ENCODE measurements at regions not wholly inside any gene's neighbourhood (a gene's known extent, or its start where the extent isn't known, plus 50 kb on each side); places are given as distances from the start of the nearest gene placed in this dataset.

DNA sequence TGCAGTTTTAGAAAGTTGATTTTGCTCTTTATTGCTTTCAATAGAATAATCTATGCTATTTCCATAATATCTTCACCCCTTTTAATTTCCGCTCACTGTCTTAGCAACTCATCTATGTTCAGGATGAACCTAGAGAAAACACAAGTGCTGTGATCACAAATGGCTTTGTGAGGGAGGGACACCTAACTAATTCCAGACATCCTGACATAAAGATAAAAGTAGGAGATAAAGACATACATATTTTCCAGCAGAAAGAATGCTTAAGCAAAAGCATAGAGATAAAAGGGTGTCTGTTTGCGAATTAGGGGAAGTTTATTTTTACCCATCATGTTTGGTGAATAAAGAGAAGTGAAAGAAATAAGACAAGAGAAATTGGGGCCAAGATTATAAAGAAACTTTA is 254.2 kb downstream of the KCNJ2 start:
- no peak overlapping the region for H2AFZ ChIP-seq
- no peaks in the 10 kb centered on the region for H4K20me1 ChIP-seq (ENCODE audit: insufficient read depth, poor library complexity, severe bottlenecking)
- no peak overlapping the region for H3K27ac ChIP-seq
- H3K4me1 ChIP-seq (ENCODE audit: insufficient read depth) = peaks cover 7% of the 10 kb centered on the region
- DNase-seq (ENCODE audit: low spot score) = no peak
- H3K36me3 ChIP-seq (replicated peaks; ENCODE audit: insufficient read depth, low read depth) = no peaks in the 10 kb centered on the region
- H3K9me3 ChIP-seq (ENCODE audit: low read depth) = no peaks in the 10 kb centered on the region
- TF ChIP-seq, protein P1, sequence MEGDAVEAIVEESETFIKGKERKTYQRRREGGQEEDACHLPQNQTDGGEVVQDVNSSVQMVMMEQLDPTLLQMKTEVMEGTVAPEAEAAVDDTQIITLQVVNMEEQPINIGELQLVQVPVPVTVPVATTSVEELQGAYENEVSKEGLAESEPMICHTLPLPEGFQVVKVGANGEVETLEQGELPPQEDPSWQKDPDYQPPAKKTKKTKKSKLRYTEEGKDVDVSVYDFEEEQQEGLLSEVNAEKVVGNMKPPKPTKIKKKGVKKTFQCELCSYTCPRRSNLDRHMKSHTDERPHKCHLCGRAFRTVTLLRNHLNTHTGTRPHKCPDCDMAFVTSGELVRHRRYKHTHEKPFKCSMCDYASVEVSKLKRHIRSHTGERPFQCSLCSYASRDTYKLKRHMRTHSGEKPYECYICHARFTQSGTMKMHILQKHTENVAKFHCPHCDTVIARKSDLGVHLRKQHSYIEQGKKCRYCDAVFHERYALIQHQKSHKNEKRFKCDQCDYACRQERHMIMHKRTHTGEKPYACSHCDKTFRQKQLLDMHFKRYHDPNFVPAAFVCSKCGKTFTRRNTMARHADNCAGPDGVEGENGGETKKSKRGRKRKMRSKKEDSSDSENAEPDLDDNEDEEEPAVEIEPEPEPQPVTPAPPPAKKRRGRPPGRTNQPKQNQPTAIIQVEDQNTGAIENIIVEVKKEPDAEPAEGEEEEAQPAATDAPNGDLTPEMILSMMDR (IDR thresholded peaks at IDR 0.05; ENCODE audit: poor library complexity) = no peak
- TF ChIP-seq EZH2 (IDR thresholded peaks at IDR 0.05; ENCODE audit: borderline replicate concordance) (no peak), EZH2phosphoT487 (IDR thresholded peaks at IDR 0.05; ENCODE audit: low read depth, severe bottlenecking, unreplicated experiment) (no peak)
- H3K79me2 ChIP-seq = no peaks in the 10 kb centered on the region
- WGBS (ENCODE audit: low lambda C conversion rate, missing lambda C conversion rate) = 73% methylated on average over 2 of the region's 2 CpGs
- no peaks in the 10 kb centered on the region for H3K27me3 ChIP-seq
- no peak overlapping the region for H3K4me2 ChIP-seq
- H3K9me2 ChIP-seq (replicated peaks; ENCODE audit: insufficient read depth) = no peaks in the 10 kb centered on the region
- H3K4me3 ChIP-seq = no peak overlapping the region

DNA sequence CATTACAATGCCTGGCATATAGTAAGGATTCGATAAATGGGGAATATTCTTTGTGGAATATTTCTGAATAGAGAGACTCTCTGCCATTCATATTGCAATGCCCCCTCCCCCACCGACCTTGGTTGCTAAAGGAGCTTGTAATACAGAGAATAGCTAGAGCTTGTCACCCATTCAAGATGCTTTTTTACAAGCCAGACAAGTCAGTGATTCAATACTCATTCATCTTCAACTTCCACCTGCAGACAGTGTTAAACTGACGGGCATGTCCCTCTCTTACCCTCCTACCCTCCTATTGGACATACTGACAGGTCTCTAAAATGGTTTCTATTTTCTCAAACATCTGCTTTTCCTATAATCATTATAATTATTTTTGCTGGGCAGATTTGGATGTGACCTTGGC is 257.4 kb downstream of the KCNJ2 start:
- H3K9me2 ChIP-seq (replicated peaks; ENCODE audit: insufficient read depth) = no peaks in the 10 kb centered on the region
- no peak overlapping the region for H3K4me2 ChIP-seq
- no peak overlapping the region for H3K27ac ChIP-seq
- H4K20me1 ChIP-seq (ENCODE audit: insufficient read depth, poor library complexity, severe bottlenecking) = no peaks in the 10 kb centered on the region
- no peak for DNase-seq (ENCODE audit: low spot score)
- H3K9me3 ChIP-seq (ENCODE audit: low read depth) = no peaks in the 10 kb centered on the region
- no peaks in the 10 kb centered on the region for H3K27me3 ChIP-seq
- H3K79me2 ChIP-seq = no peaks in the 10 kb centered on the region
- H3K36me3 ChIP-seq (replicated peaks; ENCODE audit: insufficient read depth, low read depth) = no peaks in the 10 kb centered on the region
- peaks cover 7% of the 10 kb centered on the region for H3K4me1 ChIP-seq (ENCODE audit: insufficient read depth)
- H2AFZ ChIP-seq = no peak overlapping the region
- 73% methylated on average over 3 of the region's 3 CpGs for WGBS (ENCODE audit: low lambda C conversion rate, missing lambda C conversion rate)
- no peak overlapping the region for H3K4me3 ChIP-seq
- TF ChIP-seq EZH2phosphoT487 (IDR thresholded peaks at IDR 0.05; ENCODE audit: low read depth, severe bottlenecking, unreplicated experiment) (no peak), EZH2 (IDR thresholded peaks at IDR 0.05; ENCODE audit: borderline replicate concordance) (no peak)
- TF ChIP-seq, protein P1 (IDR thresholded peaks at IDR 0.05; ENCODE audit: poor library complexity) = no peak

DNA sequence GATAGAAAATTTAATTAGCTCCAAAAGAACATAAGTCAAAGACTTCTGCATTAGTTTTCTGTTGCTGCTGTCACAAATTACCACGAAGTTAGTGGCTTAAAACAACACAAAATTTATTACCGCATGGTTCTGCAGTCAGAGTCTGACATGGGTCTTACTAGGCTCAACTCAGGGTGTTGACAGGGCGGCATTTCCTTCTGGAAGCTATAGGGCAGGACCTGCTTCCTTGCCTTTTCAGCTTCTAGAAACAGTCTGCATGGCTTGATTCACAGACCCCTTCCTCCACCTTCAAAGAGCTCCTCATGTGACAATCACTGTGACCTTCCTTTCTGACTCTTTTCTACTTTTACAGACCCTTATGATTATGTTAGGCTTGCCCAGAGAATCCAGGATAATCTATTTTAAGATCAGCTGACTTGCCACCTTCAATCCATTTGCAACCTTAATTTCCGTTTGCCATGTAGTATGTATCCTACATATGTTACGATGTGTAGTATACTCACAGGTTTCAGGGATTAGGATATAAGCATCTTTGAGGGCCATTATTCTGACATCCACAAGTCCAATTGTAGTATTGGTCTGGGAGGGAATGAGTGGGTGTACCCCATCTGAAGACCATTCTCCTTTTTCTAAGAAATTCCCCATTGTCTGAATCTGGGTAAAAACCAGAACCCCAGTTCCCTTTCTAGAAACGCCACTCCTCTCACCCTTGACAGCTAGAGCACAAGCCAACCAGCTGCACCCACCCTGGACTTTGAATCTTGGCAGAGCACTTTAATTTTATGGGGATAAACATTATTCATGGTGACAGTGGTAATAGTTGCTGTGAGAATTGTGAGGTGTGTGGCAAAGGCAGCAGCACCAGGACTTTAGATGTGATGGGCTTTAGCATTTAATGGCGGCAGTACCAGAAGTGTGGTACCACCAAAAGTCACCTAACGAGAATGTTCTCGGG is 265.5 kb downstream of the KCNJ2 start:
- Histone ChIP-seq H3K27me3 (no peaks in the 10 kb centered on the region), H3K27ac (no peak overlapping the region), H3K9me2 (replicated peaks; ENCODE audit: insufficient read depth) (no peaks in the 10 kb centered on the region), H3K4me2 (no peak overlapping the region), H3K79me2 (no peaks in the 10 kb centered on the region), H3K9me3 (ENCODE audit: low read depth) (no peaks in the 10 kb centered on the region), H3K4me3 (no peak overlapping the region), H3K4me1 (ENCODE audit: insufficient read depth) (no peaks in the 10 kb centered on the region), H2AFZ (no peak overlapping the region), H4K20me1 (ENCODE audit: insufficient read depth, poor library complexity, severe bottlenecking) (no peaks in the 10 kb centered on the region), H3K36me3 (replicated peaks; ENCODE audit: insufficient read depth, low read depth) (no peaks in the 10 kb centered on the region)
- TF ChIP-seq EZH2 (IDR thresholded peaks at IDR 0.05; ENCODE audit: borderline replicate concordance) (no peak), EZH2phosphoT487 (IDR thresholded peaks at IDR 0.05; ENCODE audit: low read depth, severe bottlenecking, unreplicated experiment) (no peak)
- TF ChIP-seq, protein P1 (IDR thresholded peaks at IDR 0.05; ENCODE audit: poor library complexity) = no peak
- 77% methylated on average over 9 of the region's 9 CpGs for WGBS (ENCODE audit: low lambda C conversion rate, missing lambda C conversion rate)
- no peak for DNase-seq (ENCODE audit: low spot score)

Data from hepatocyte (in vitro differentiated cells).